ENCODE measurements at regions not wholly inside any gene's neighbourhood (a gene's known extent, or its start where the extent isn't known, plus 50 kb on each side); places are given as distances from the start of the nearest gene placed in this dataset.

GRCh38 chr11:115964091-115964490 is 459.9 kb upstream of the CADM1 start:
- DNase-seq (ENCODE audit: low spot score) = no peak

GRCh38 chr11:115963156-115963555 is 458.9 kb upstream of the CADM1 start:
- no peak for DNase-seq (ENCODE audit: low spot score)

- no peak for DNase-seq (ENCODE audit: low spot score)
Observed at GRCh38 chr11:115961159-115962003, 457.2 kb upstream of the CADM1 start.

- DNase-seq (ENCODE audit: low spot score) = no peak
Observed at GRCh38 chr11:115959081-115959486, 454.9 kb upstream of the CADM1 start.

- no peak for DNase-seq (ENCODE audit: low spot score)
Observed at GRCh38 chr11:115958089-115959000, 454.1 kb upstream of the CADM1 start.

- no peak for DNase-seq (ENCODE audit: low spot score)
Observed at GRCh38 chr11:115955803-115956202, 451.6 kb upstream of the CADM1 start.

GRCh38 chr11:115950660-115951059 is 446.4 kb upstream of the CADM1 start:
- no peak for DNase-seq (ENCODE audit: low spot score)

GRCh38 chr11:115944596-115944995 is 440.4 kb upstream of the CADM1 start:
- no peak for DNase-seq (ENCODE audit: low spot score)

- DNase-seq (ENCODE audit: low spot score) = no peak
Observed at GRCh38 chr11:115942011-115942410, 437.8 kb upstream of the CADM1 start.

- no peak for DNase-seq (ENCODE audit: low spot score)
Observed at GRCh38 chr11:115941481-115941993, 437.3 kb upstream of the CADM1 start.

GRCh38 chr11:115941044-115941443 is 436.8 kb upstream of the CADM1 start:
- DNase-seq (ENCODE audit: low spot score) = no peak

GRCh38 chr11:115939731-115940421 is 435.7 kb upstream of the CADM1 start:
- DNase-seq (ENCODE audit: low spot score) = no peak

GRCh38 chr11:115939104-115939730 is 435.0 kb upstream of the CADM1 start:
- DNase-seq (ENCODE audit: low spot score) = no peak

GRCh38 chr11:115933564-115933963 is 429.3 kb upstream of the CADM1 start:
- DNase-seq (ENCODE audit: low spot score) = no peak

GRCh38 chr11:115931548-115932083 is 427.4 kb upstream of the CADM1 start:
- no peak for DNase-seq (ENCODE audit: low spot score)

- DNase-seq (ENCODE audit: low spot score) = no peak
Observed at GRCh38 chr11:115930886-115931547, 426.8 kb upstream of the CADM1 start.

- no peak for DNase-seq (ENCODE audit: low spot score)
Observed at GRCh38 chr11:115930291-115930690, 426.1 kb upstream of the CADM1 start.

- no peak for DNase-seq (ENCODE audit: low spot score)
Observed at GRCh38 chr11:115929618-115930129, 425.5 kb upstream of the CADM1 start.

GRCh38 chr11:115928811-115929210 is 424.6 kb upstream of the CADM1 start:
- no peak for DNase-seq (ENCODE audit: low spot score)

- DNase-seq (ENCODE audit: low spot score) = no peak
Observed at GRCh38 chr11:115927823-115928329, 423.7 kb upstream of the CADM1 start.

All from LoVo (cell line).